ENCODE measurements at regions not wholly inside any gene's neighbourhood (a gene's known extent, or its start where the extent isn't known, plus 50 kb on each side); places are given as distances from the start of the nearest gene placed in this dataset.

DNA sequence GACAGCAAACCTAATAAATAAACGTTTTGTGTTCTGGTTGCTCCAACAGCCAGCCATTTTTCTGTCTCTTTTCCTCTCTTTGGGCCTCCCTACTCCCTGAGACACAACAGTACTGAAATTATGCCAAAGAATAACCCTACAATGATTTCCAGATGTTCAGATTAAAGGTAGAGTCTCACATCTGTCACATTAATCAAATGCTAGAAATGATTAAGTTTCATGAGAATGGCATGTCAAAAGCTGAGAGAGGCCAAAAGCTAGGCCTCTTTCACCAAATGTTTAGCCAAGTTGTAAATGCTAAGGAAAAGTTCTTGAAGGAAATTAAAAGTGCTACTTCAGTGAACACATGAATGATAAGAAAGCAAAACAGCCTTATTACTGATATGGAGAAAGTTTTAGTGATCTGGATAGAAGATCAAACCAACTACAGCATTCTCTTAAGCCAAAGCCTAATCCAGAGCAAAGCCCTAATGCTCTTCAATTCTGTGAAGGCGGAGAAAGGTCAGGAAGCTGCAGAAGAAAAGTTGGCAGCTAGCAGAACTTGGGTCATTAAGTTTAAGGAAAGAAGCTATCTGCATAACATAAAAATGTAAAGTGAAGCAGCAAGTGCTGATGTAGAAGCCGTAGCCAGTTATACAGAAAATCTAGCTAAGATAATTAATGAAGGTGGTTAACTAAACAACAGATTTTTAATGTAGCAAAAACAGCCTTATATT is 182.1 kb upstream of the NUDT6 start:
- no peak for DNase-seq

DNA sequence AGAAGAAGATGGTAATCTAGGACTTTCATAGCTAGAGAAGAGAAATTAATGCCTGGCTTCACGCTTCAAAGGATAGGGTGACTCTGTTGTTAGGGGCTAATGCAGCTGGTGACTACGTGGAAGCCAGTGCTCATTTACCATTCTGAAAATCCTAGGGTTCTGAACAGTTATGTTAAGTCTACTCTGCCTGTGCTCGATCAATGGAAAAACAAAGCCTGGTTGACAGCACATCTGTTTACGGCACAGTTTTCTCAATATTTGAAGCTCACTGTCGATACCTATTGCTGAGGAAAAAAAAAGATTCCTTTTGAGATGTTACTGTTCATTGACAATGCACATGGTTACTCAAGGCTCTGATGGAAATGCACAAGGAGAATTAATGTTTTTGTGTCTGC is 182.6 kb upstream of the NUDT6 start:
- DNase-seq, result no peak

DNA sequence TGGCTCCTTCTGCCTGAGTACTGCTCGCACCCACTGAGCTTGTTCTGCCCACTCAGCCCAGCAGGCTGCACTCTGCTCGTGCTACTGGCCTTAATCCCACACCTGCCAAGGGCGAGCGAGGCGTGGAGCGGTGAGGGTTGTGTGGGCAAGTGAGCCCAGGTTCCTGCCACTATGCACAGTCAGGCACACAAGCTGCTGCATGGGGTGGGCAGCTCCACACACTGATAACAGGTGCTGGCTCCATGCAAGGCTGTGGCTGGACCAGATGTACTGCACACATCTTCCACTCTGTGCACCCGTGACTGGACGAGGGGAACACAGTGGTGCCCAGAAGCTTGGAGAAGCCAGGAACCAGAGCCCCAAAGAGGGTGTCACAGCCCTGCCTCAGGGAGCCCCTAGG is 184.3 kb upstream of the NUDT6 start:
- no peak for DNase-seq

DNA sequence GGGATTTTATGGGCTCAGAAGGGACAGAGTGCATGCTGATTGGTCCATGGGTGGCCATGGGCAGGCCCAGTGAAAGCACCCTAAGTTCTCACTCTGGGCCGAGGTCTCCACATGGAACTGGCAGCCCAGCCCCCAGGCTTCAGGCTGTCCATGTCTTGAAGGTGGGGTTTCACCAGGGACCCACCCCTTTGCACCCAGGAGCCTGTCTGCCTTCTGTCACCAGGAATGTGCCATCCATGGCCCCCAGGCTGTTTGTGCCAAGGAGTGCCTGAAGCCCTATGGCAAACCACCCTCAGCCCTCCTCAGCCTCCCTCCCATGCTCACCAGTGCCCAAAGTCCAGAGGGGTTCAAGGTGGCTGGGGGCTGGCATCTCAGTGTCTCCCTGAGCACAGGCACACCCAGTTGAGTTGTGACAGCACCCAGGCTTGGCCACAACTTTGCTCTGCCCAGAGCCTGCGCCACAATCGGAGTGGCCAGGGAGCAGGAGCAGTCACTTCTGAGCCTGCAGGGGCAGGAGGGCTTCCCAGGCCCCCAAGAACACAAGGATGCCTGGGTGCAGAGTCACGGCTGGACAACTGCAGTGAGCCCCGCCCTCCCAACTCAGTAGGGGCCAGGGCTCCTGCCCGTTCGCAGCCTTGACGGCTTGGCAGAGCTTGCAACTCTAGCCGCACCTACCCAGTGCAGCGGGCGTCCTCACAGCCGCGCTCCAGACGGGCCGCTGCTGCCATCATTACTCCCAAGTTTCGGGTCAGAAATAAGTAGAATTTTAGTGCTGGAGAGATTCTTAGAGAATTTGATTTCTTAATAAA is 185.3 kb upstream of the NUDT6 start:
- no peak for DNase-seq

GRCh38 chr4:123109139-123109538 is 186.7 kb upstream of the NUDT6 start:
- no peak for DNase-seq

GRCh38 chr4:123110147-123110546 is 187.8 kb upstream of the NUDT6 start:
- no peak for DNase-seq

DNA sequence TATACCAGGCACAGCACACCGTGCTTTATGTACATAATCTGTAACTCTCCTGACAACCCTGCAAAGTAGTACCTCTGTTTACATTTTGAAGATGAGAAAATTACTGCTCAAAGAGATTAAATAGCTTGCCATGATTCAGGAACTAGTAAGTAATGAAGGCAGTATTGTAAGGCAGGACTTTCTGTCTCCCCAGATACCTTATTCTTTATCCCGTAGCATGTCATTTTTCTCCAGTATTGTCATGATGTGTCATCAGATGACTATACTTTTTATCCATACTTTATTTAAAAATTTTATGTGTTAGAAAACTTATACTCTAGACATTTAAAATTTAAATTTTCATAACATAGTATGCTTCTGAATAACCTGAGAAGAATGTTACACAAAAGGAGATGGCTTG is 188.3 kb upstream of the NUDT6 start:
- DNase-seq, result no peak

DNA sequence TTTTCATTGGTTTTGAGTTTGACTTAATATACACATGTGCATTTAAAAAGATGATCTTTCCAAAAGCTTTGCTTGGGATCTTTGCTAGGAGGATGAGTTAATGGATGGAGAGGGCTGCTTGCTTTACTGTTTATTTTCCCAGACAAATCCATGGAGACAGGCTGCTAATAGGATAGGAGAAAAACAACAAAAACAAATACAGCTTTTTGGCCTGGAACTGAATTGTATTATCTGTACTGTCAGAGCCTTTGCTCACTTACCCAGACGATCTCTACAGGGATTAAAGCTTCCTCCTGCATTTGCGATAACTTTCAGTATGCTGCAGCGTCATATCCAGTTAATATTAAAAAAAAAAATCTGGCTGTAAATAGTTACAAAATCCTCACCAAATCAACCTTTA is 190.8 kb upstream of the NUDT6 start:
- no peak for DNase-seq

- DNase-seq, result no peak
Measured at GRCh38 chr4:123114084-123114914, 191.9 kb upstream of the NUDT6 start.

DNA sequence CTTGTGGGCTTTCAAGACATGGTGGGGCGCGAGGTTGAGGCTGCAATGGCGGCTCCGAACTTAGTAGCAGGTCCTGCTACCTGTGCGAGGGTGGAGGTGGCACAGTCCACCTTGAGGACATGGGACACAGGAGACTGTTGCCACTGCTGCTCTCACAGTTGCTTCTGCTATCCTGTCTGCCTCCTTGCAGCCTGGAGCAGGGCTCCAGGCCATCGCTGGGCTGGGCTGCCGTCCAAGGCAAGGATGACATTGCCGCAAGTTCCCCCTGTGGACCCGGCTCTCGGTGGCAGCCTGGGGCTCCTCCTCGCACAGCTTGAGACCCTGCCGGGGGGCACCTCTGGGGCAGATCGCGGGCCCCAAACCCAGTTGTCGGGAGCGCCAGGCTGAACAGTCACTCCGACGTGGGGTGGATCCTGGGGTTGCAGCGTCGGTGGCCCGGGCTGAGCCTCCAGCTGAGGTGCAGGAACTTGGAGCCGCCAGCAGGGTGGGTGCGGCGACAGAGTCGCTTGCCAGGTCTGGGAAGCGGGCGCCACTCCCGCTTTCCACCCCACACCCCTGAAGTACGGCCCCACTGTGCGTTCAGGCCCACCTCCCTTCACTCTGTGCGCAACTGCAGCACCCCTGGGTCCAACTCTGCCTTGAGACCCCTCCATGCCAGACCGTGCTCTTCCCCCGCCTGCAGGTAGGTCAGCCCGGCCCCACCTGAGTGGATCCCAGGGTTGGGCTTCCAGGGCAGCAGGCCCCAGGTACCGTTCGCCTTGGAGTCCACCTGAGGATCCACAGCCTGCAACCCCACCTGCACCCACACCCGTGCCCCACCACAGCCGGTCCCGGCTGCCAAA is 192.7 kb upstream of the NUDT6 start:
- DNase-seq, result no peak

DNA sequence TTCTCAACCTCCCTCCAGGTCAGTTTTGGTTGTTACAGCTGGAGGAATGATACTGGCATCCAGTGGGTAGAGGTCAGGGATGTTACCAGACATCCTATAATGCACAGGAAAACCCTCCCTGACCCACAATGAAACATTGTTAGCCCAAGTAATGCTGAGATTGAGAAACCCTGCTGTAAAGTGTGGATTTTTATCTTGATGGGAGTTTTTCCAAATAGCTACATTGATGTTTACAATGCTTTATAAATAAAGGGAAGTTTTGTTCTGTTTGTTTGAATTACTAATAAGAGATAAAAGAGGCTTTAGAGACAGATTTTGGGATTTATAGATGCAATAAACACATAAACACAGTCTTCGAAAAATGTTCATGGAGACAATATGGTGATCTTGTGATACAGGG is 194.0 kb upstream of the NUDT6 start:
- DNase-seq, result no peak

DNA sequence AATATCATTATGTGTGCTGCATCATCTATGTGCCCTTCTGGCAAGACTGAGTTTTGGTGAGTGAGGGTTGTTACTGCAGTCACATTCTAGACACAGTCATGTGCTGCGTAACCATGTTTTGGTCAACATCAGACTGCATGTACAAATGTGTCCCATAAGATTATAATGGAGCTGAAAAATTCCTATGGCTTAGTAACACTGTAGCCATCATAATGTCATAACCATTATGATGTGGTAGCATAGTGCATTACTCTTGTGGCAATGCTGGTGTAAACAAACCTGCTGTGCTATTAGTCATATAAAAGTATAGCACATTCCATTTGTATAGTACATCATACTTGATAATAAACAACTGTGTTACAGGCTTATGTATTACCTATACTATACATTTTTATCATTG is 198.1 kb upstream of the NUDT6 start:
- peak in 1 of 2 experiments; percentile 24 for DNase-seq

DNA sequence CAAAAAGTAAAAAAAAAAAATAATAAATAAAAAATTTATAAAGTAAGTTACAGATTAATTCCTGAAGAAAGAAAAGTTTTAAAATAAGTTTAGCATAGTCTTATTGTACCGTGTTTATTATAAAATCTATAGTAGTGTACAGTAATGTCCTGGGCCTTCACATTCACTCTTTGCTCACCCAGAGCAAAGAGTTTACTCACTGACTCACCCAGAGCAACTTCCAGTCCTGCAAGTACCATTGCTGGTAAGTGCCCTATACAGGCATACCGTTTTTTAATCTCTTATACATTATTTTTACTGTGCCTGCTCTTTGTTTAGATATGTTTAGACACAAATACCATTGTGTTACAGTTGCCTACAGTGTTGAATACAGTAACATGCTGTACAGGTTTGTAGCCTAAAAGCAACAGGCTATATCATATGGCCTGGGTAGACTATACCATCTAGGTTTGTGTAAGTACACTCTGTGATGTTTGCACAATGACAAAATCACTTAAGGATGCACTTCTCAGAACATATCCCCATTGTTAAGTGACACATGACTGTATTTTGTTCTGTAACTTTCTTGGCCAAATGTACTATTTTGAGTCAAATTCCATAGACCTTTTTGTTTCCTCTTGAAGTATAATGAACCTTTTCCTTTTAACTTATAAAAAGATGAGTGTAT is 199.0 kb upstream of the NUDT6 start:
- no peak for DNase-seq

DNA sequence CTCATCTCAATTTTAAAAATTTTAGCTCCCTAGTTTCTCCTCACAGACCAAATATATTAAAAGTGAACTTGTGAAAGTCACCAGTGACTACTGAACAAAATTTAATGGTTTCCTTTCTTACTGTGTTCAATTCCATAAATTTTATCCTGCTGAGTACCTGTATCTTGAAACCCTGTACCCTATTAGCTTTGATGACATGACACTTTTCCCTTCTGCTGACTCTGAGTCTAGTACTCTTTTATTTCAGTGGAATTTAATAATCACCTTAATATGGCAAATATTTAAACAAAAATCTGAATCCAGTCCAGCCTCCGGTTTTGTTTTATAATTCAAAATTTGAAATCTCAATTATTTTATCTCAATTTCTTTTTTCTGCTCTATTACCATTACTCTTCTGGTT is 203.1 kb upstream of the NUDT6 start:
- DNase-seq, result no peak

DNA sequence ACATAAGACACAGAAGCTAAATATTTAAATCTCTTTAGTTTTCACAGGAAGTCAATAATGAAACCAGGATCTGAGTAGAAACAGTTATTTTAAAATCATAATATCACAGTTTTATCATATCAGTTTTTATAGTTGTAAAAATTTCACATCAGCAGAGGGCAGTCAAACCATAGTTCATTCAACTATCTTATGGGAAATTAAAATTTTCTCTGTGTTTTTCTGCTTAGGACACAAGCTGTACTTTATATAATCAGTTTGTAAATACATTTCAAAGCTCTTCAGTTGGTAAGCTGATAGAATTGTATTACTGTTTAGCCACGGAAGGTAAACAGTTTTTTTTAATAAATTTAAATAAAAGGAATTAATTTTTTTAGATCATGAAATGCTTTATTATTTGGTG is 204.8 kb upstream of the NUDT6 start:
- DNase-seq, result no peak

DNA sequence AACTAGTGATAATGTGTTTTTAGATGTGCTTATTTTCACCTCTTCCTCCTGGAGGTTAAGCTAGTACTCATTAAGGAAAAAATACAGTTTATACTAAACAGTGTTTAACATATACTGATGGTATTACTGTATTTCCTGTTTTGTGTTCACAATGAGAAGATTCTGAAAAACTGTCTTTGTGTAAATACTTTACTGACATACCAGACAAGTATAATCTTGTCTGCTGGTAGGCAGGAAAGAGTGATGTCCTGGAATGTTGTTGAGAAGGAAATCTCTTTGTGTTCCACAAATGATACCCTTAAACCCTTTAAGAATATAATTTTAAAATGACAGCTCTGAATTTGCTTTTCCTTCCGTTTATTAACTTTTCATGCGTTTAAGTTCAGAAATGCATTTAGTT is 205.5 kb upstream of the NUDT6 start:
- DNase-seq, result no peak

DNA sequence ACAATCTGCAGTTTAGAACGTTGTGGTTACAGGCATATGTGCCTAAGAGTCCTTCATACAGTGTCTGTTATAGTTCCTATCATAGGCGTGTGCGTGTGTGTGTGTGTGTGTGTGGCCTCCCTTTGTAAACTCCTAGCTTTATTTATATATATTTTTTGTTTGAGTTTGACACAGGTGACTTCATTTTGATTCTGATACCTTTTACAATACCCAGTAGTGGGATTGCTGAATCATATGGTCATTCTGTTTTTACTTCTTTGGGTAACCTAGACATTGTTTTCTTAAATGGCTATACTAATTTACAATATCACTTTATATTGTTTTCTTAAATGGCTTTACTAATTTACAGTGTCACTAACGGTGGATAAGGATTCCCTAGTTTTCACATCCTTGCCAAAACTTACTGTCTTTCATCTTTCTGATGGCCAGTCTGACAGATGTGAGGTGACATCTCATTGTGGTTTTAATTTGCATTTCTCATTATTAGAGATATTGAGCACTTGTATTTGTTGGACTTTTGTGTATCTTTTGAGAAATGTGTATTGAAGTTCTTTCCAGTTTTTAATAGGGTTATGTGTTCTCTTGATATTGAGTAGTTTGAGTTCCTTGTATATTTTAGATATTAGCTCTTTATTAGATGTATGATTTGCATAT is 211.1 kb upstream of the NUDT6 start:
- DNase-seq, result no peak

- no peak for DNase-seq
Measured at GRCh38 chr4:123144616-123145015, 222.2 kb upstream of the NUDT6 start.

GRCh38 chr4:123158576-123158975 is 236.2 kb upstream of the NUDT6 start:
- DNase-seq, result no peak

- DNase-seq, result no peak
Measured at GRCh38 chr4:123159479-123159878, 237.1 kb upstream of the NUDT6 start.

GRCh38 chr4:123162859-123163258 is 233.7 kb upstream of the SPRY1 start:
- no peak for DNase-seq

GRCh38 chr4:123163501-123163900 is 233.1 kb upstream of the SPRY1 start:
- DNase-seq, result no peak

Measured in SW 1271 (cell line).